Spleen (tissue), 7 donors: ENCODE measurements at regions not wholly inside any gene's neighbourhood (a gene's known extent, or its start where the extent isn't known, plus 50 kb on each side); places are given as distances from the start of the nearest gene placed in this dataset.

ENCODE experiments used
- CTCF ChIP-seq, 11 experiments: fragments of 200-600 bp in 7 of 11; fragments of 450-650 bp in 4 of 11; sonication (generic) in 4 of 11; IDR thresholded peaks in 8 of 11; conservative IDR thresholded peaks in 3 of 11; 1 replicate in 7 of 11; 2 replicates in 4 of 11; pipeline versions ENCODE4 v1.4.0 to v1.8.0; 2016 to 2021; ENCODE audit warnings: antibody characterized with exemption in 11 of 11, inconsistent platforms in 4 of 11, mild to moderate bottlenecking in 1 of 11
- POLR2AphosphoS5 ChIP-seq, 3 donors: sonication (generic); formaldehyde crosslinking; IDR thresholded peaks; one replicate each; pipeline ENCODE4 v1.5.1; 2017; ENCODE audit warnings: antibody characterized with exemption in 3 of 3
- donor health status: DM: no; HTN: no; CAD: no; lungs with moderate emphysema.
- donor health status: DM: no; HTN: no; CAD: no.
- donor health status: DM: no; HTN: no; CAD: no.

GRCh38 chr2:118554616-118555015 lies 292.8 kb downstream of the EN1 start:
- TF ChIP-seq CTCF (IDR thresholded peaks at IDR 0.05 in 8 of 11, conservative IDR thresholded peaks at IDR 0.05 in 3 of 11) (no peak), POLR2AphosphoS5 (IDR thresholded peaks at IDR 0.05) (no peak)
